ENCODE measurements at regions not wholly inside any gene's neighbourhood (a gene's known extent, or its start where the extent isn't known, plus 50 kb on each side); places are given as distances from the start of the nearest gene placed in this dataset.

DNA sequence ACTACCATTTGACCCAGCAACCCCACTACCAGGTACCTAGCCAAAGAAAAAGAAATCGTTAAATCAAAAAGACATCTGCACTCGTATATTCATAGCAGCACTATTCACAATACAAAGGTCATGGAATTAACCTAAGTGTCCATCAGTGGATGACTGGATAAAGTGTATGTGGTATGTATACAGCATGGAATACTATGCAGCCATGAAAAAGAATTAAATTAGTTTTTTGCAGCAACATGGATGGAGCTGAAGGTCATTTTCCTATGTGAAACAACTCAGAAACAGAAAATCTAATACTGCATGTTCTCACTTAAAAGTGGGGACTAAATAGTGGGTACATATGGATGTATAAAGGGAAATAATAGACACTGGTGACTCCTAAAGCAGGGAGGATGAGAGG, 175.2 kb downstream of the ZIC4 start:
- Histone ChIP-seq H3K9ac (ENCODE audit: low read length) (no peak overlapping the region), H3K79me2 (ENCODE audit: insufficient read depth, low read length) (no peaks in the 10 kb centered on the region), H3K27ac (ENCODE audit: low read depth, low read length) (no peak overlapping the region), H3K36me3 (ENCODE audit: insufficient read depth, low read length) (no peaks in the 10 kb centered on the region), H3K4me2 (ENCODE audit: low read length) (no peak overlapping the region), H3K4me3 (ENCODE audit: insufficient read depth, low read depth, low read length) (no peak overlapping the region), H4K20me1 (ENCODE audit: insufficient read depth, low read length) (no peaks in the 10 kb centered on the region), H2AFZ (ENCODE audit: low read depth, low read length) (no peak overlapping the region), H3K9me3 (ENCODE audit: insufficient read depth, low read depth, low read length) (no peaks in the 10 kb centered on the region), H3K27me3 (ENCODE audit: insufficient read depth, low read length) (no peaks in the 10 kb centered on the region), H3K4me1 (ENCODE audit: insufficient read depth, low read length) (no peaks in the 10 kb centered on the region)
- H3K9me3 Mint-ChIP-seq (ENCODE audit: unreplicated experiment), result no peaks in the 10 kb centered on the region
- H3K27ac Mint-ChIP-seq (ENCODE audit: unreplicated experiment), result no peak overlapping the region
- H3K27me3 Mint-ChIP-seq (ENCODE audit: low read depth, unreplicated experiment), result no peaks in the 10 kb centered on the region
- no peaks in the 10 kb centered on the region for H3K4me1 Mint-ChIP-seq (ENCODE audit: low read depth, unreplicated experiment)
- H3K36me3 Mint-ChIP-seq (ENCODE audit: low read depth, unreplicated experiment), result no peaks in the 10 kb centered on the region
- no peak overlapping the region for H3K4me3 Mint-ChIP-seq (ENCODE audit: unreplicated experiment)
- TF ChIP-seq, protein P1, sequence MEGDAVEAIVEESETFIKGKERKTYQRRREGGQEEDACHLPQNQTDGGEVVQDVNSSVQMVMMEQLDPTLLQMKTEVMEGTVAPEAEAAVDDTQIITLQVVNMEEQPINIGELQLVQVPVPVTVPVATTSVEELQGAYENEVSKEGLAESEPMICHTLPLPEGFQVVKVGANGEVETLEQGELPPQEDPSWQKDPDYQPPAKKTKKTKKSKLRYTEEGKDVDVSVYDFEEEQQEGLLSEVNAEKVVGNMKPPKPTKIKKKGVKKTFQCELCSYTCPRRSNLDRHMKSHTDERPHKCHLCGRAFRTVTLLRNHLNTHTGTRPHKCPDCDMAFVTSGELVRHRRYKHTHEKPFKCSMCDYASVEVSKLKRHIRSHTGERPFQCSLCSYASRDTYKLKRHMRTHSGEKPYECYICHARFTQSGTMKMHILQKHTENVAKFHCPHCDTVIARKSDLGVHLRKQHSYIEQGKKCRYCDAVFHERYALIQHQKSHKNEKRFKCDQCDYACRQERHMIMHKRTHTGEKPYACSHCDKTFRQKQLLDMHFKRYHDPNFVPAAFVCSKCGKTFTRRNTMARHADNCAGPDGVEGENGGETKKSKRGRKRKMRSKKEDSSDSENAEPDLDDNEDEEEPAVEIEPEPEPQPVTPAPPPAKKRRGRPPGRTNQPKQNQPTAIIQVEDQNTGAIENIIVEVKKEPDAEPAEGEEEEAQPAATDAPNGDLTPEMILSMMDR (IDR thresholded peaks at IDR 0.05; ENCODE audit: insufficient read depth, low read depth, low read length), result no peak
- no peak for TF ChIP-seq EZH2 (IDR thresholded peaks at IDR 0.05; ENCODE audit: insufficient read depth, low read length)
- FAIRE-seq (no peak), DNase-seq (ENCODE audit: low read depth) (no peak)

DNA sequence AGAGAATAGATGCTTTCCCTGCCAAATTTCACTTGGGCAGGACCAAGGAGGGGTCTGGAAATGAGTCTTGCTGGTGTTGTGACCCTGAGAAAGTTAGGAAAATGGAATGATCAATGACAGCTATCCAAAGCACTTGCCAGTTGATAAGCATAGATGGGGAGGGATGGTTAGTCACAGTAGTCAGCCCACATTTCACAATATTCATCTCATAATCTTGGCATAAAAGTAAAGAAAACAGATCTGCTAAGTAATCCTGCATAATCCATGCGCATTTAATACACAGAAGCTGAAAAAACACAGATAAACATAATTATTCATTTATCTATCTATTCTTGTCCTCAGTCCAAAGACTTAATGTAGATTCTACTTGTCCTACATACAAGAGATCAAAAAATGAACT, 184.1 kb downstream of the ZIC4 start:
- no peaks in the 10 kb centered on the region for H3K27me3 ChIP-seq (ENCODE audit: insufficient read depth, low read length)
- Mint-ChIP-seq H3K9me3 (ENCODE audit: unreplicated experiment) (no peaks in the 10 kb centered on the region), H3K36me3 (ENCODE audit: low read depth, unreplicated experiment) (no peaks in the 10 kb centered on the region), H3K27ac (ENCODE audit: unreplicated experiment) (no peak overlapping the region), H3K4me3 (ENCODE audit: unreplicated experiment) (no peak overlapping the region), H3K27me3 (ENCODE audit: low read depth, unreplicated experiment) (no peaks in the 10 kb centered on the region), H3K4me1 (ENCODE audit: low read depth, unreplicated experiment) (no peaks in the 10 kb centered on the region)
- H3K9ac ChIP-seq (ENCODE audit: low read length), result no peak overlapping the region
- no peak overlapping the region for H3K4me2 ChIP-seq (ENCODE audit: low read length)
- H4K20me1 ChIP-seq (ENCODE audit: insufficient read depth, low read length), result no peaks in the 10 kb centered on the region
- no peaks in the 10 kb centered on the region for H3K79me2 ChIP-seq (ENCODE audit: insufficient read depth, low read length)
- no peak for TF ChIP-seq EZH2 (IDR thresholded peaks at IDR 0.05; ENCODE audit: insufficient read depth, low read length)
- TF ChIP-seq, protein P1 (IDR thresholded peaks at IDR 0.05; ENCODE audit: insufficient read depth, low read depth, low read length), result no peak
- H3K27ac ChIP-seq (ENCODE audit: low read depth, low read length), result no peak overlapping the region
- no peaks in the 10 kb centered on the region for H3K36me3 ChIP-seq (ENCODE audit: insufficient read depth, low read length)
- H3K4me3 ChIP-seq (ENCODE audit: insufficient read depth, low read depth, low read length), result no peak overlapping the region
- FAIRE-seq (no peak), DNase-seq (ENCODE audit: low read depth) (no peak)
- H3K9me3 ChIP-seq (ENCODE audit: insufficient read depth, low read depth, low read length), result no peaks in the 10 kb centered on the region
- no peak overlapping the region for H2AFZ ChIP-seq (ENCODE audit: low read depth, low read length)
- no peaks in the 10 kb centered on the region for H3K4me1 ChIP-seq (ENCODE audit: insufficient read depth, low read length)

DNA sequence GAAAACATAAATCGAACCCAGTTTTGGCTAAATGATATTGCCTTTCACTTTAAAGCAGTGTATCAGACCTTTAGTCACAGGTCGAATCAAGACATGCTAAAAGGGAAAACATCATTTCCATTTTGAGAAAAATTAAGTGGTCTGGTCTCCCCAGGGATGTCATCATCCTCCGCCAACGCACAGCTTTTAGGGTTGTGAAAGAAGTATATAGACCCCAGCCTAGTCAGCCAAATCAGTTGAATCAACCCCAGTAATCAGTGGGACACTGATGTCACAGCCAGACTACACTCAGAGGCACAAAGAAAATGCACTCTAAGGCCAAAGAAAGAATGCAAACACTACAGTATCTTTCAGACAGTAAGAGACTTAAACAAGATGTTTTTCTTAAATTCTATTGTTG, 187.4 kb downstream of the ZIC4 start:
- Mint-ChIP-seq H3K36me3 (ENCODE audit: low read depth, unreplicated experiment) (no peaks in the 10 kb centered on the region), H3K27ac (ENCODE audit: unreplicated experiment) (no peak overlapping the region), H3K4me3 (ENCODE audit: unreplicated experiment) (no peak overlapping the region), H3K27me3 (ENCODE audit: low read depth, unreplicated experiment) (no peaks in the 10 kb centered on the region), H3K4me1 (ENCODE audit: low read depth, unreplicated experiment) (no peaks in the 10 kb centered on the region), H3K9me3 (ENCODE audit: unreplicated experiment) (no peaks in the 10 kb centered on the region)
- Histone ChIP-seq H3K9me3 (ENCODE audit: insufficient read depth, low read depth, low read length) (no peaks in the 10 kb centered on the region), H3K79me2 (ENCODE audit: insufficient read depth, low read length) (no peaks in the 10 kb centered on the region), H3K4me1 (ENCODE audit: insufficient read depth, low read length) (no peaks in the 10 kb centered on the region), H3K27me3 (ENCODE audit: insufficient read depth, low read length) (no peaks in the 10 kb centered on the region), H3K27ac (ENCODE audit: low read depth, low read length) (no peak overlapping the region), H3K4me3 (ENCODE audit: insufficient read depth, low read depth, low read length) (no peak overlapping the region), H4K20me1 (ENCODE audit: insufficient read depth, low read length) (no peaks in the 10 kb centered on the region), H3K9ac (ENCODE audit: low read length) (no peak overlapping the region), H3K4me2 (ENCODE audit: low read length) (no peak overlapping the region), H3K36me3 (ENCODE audit: insufficient read depth, low read length) (no peaks in the 10 kb centered on the region), H2AFZ (ENCODE audit: low read depth, low read length) (no peak overlapping the region)
- FAIRE-seq, result no peak
- DNase-seq (ENCODE audit: low read depth), result no peak
- no peak for TF ChIP-seq EZH2 (IDR thresholded peaks at IDR 0.05; ENCODE audit: insufficient read depth, low read length)
- TF ChIP-seq, protein P1 (IDR thresholded peaks at IDR 0.05; ENCODE audit: insufficient read depth, low read depth, low read length), result no peak
